ENCODE measurements at regions not wholly inside any gene's neighbourhood (a gene's known extent, or its start where the extent isn't known, plus 50 kb on each side); places are given as distances from the start of the nearest gene placed in this dataset.

DNA sequence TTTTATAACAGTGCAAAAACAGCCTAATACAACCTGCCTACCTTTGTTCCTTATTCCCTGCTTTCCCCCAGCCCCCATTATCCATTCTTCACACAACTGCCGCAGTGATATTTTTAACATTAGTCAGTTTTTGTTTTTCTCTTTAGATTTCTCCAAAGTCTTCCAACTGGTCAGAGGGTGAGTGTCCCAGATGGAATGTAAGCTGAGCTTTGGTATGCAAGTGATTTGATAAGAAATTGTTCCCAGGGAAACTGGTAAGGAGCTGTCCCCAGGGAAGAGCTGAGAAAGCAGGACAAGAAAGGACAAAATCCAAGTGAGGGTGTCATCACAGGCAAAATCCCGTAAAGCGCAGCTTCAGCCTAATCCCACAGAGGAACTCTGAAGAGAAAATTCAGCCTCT lies 475.5 kb upstream of the ADGRL3 start:
- TF ChIP-seq POLR2A (IDR thresholded peaks at IDR 0.05), result no peak
- TF ChIP-seq, protein P1, sequence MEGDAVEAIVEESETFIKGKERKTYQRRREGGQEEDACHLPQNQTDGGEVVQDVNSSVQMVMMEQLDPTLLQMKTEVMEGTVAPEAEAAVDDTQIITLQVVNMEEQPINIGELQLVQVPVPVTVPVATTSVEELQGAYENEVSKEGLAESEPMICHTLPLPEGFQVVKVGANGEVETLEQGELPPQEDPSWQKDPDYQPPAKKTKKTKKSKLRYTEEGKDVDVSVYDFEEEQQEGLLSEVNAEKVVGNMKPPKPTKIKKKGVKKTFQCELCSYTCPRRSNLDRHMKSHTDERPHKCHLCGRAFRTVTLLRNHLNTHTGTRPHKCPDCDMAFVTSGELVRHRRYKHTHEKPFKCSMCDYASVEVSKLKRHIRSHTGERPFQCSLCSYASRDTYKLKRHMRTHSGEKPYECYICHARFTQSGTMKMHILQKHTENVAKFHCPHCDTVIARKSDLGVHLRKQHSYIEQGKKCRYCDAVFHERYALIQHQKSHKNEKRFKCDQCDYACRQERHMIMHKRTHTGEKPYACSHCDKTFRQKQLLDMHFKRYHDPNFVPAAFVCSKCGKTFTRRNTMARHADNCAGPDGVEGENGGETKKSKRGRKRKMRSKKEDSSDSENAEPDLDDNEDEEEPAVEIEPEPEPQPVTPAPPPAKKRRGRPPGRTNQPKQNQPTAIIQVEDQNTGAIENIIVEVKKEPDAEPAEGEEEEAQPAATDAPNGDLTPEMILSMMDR (IDR thresholded peaks at IDR 0.05), result no peak

Measured in Peyer's patch (tissue), 4 donors.